ENCODE measurements at regions not wholly inside any gene's neighbourhood (a gene's known extent, or its start where the extent isn't known, plus 50 kb on each side); places are given as distances from the start of the nearest gene placed in this dataset.

- no TSS peak for BruUV-seq (replicated peaks)
- WGBS, 2 experiments (ENCODE audit: extremely low coverage in 2 of 2, insufficient read length in 1 of 2), result no CpG with 5 or more reads among the region's 4 CpGs
- in situ Hi-C loops (cut with MboI; ENCODE audit: low sequenced_read_pairs), result no loop called here
Observed at GRCh38 chr11:122308226-122308625, 192.2 kb upstream of the BLID start.

More at GRCh38 chr11:122308226-122308625, 192.2 kb upstream of the BLID start:
- Histone ChIP-seq H2AFZ (replicated peaks; ENCODE audit: low read length, poor library complexity) (no peak overlapping the region), H2BK120ac (ENCODE audit: low read depth, low read length) (no peak overlapping the region), H3K23ac (ENCODE audit: low read depth, low read length) (no peak overlapping the region), H2AK9ac (replicated peaks; ENCODE audit: low read depth, low read length, poor library complexity) (no peak overlapping the region), H3K9me3 (ENCODE audit: control insufficient read depth, insufficient read depth, low read length) (no peaks in the 10 kb centered on the region), H3K4ac (ENCODE audit: low read depth, low read length) (no peak overlapping the region), H2BK15ac (ENCODE audit: low read depth, low read length) (no peak overlapping the region), H3K56ac (ENCODE audit: extremely low read depth, insufficient read depth, low read length) (no peak overlapping the region), H3K9ac (ENCODE audit: low read depth, low read length) (no peak overlapping the region), H2AK5ac (ENCODE audit: low read depth, low read length) (no peak overlapping the region), H3K27me3 (ENCODE audit: control insufficient read depth, insufficient read depth, low read length) (no peaks in the 10 kb centered on the region; the same call in 1 of the 2 replicates), H3K79me1 (ENCODE audit: low read depth in 1 of 2, low read length in 2 of 2) (no peaks in the 10 kb centered on the region), H4K5ac (ENCODE audit: low read depth, low read length) (no peak overlapping the region), H3K4me2 (ENCODE audit: low read depth, low read length) (no peak overlapping the region), H3K14ac (replicated peaks; ENCODE audit: low read depth, low read length) (no peak overlapping the region), H3K27ac (ENCODE audit: insufficient read depth, low read length) (no peak overlapping the region), H2BK5ac (ENCODE audit: low read depth, low read length, poor library complexity, severe bottlenecking) (no peak overlapping the region), H4K91ac (ENCODE audit: insufficient read depth, low read depth, low read length) (no peak overlapping the region), H4K8ac (ENCODE audit: low read depth in 2 of 2, low read length in 2 of 2) (no peak overlapping the region), H3K18ac (ENCODE audit: low read depth, low read length) (no peak overlapping the region), H2BK20ac (ENCODE audit: low read depth, low read length) (no peak overlapping the region), H3K9me1 (ENCODE audit: insufficient read depth, low read length) (no peaks in the 10 kb centered on the region), H3K36me3 (ENCODE audit: control insufficient read depth, insufficient read depth, low read length) (no peaks in the 10 kb centered on the region; the same call in 1 of the 2 replicates), H3K4me1 (ENCODE audit: control insufficient read depth, insufficient read depth, low read length) (peaks cover 3% of the 10 kb centered on the region; the same call in 1 of the 2 replicates), H3K4me3 (ENCODE audit: insufficient read depth, low read depth, low read length) (no peak overlapping the region), H4K20me1 (ENCODE audit: insufficient read depth, low read length) (no peaks in the 10 kb centered on the region)
- intact Hi-C loops (cut with micrococcal nuclease) (no loop called here), dilution Hi-C loops (cut with HindIII; ENCODE audit: low sequenced_read_pairs, unreplicated experiment) (no loop called here)
- CTCF ChIA-PET, result no interaction called here
- TF ChIP-seq ELK1 (IDR thresholded peaks at IDR 0.05; ENCODE audit: borderline replicate concordance, low read depth, low read length) (no peak), RAD21 (IDR thresholded peaks at IDR 0.05; ENCODE audit: low read length) (no peak), POLR2A (IDR thresholded peaks at IDR 0.05; ENCODE audit: low read depth, low read length) (no peak), MXI1 (IDR thresholded peaks at IDR 0.05; ENCODE audit: borderline replicate concordance, low read depth, low read length) (no peak), CHD1 (IDR thresholded peaks at IDR 0.05; ENCODE audit: low read depth, low read length) (no peak), CTCF (conservative IDR thresholded peaks at IDR 0.05; ENCODE audit: low read depth, low read length) (no peak), SMC3 (IDR thresholded peaks at IDR 0.05; ENCODE audit: low read depth, low read length) (no peak), RCOR1 (IDR thresholded peaks at IDR 0.05; ENCODE audit: insufficient replicate concordance, low read length) (no peak), BHLHE40 (IDR thresholded peaks at IDR 0.05; ENCODE audit: low read depth, low read length) (no peak), MAFK (IDR thresholded peaks at IDR 0.05; ENCODE audit: low read depth, low read length) (no peak), USF2 (IDR thresholded peaks at IDR 0.05; ENCODE audit: low read depth, low read length) (no peak), RFX5 (IDR thresholded peaks at IDR 0.05; ENCODE audit: low read depth, low read length) (no peak), MAZ (IDR thresholded peaks at IDR 0.05; ENCODE audit: borderline replicate concordance, low read depth, low read length) (no peak)
- DNase-seq (no peak), ATAC-seq (ENCODE audit: low read depth) (no peak)
- POLR2A ChIA-PET (ENCODE audit: unreplicated experiment), result no interaction called here
